ENCODE measurements at regions not wholly inside any gene's neighbourhood (a gene's known extent, or its start where the extent isn't known, plus 50 kb on each side); places are given as distances from the start of the nearest gene placed in this dataset.

DNA sequence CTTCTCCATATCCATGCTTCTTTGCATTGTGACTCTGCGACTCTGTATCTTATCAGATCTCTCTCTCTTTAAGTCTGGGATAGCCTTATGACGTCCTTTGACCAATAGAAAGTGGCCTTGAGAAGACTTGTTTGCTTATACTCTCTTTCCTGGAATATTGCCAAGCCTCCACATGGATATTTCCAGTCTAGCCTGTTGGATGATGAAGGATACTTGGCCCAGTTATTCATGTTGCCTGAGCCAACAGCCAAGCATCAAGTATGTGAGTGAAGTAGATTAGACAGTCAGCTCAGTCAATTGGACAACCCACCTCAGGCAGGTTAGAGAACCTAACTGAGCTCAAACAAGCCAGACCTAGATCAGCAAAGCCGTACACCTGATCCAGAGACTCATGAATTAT lies 864.2 kb upstream of the MGAT4C start:
- intact Hi-C loops (cut with DNase I), result no loop called here
- Histone ChIP-seq H3K4me1 (no peaks in the 10 kb centered on the region), H3K9me3 (no peaks in the 10 kb centered on the region), H3K27ac (no peak overlapping the region), H3K27me3 (no peaks in the 10 kb centered on the region), H3K36me3 (no peaks in the 10 kb centered on the region), H3K4me3 (no peak overlapping the region)
- DNase-seq, result no peak
- TF ChIP-seq, protein P1, sequence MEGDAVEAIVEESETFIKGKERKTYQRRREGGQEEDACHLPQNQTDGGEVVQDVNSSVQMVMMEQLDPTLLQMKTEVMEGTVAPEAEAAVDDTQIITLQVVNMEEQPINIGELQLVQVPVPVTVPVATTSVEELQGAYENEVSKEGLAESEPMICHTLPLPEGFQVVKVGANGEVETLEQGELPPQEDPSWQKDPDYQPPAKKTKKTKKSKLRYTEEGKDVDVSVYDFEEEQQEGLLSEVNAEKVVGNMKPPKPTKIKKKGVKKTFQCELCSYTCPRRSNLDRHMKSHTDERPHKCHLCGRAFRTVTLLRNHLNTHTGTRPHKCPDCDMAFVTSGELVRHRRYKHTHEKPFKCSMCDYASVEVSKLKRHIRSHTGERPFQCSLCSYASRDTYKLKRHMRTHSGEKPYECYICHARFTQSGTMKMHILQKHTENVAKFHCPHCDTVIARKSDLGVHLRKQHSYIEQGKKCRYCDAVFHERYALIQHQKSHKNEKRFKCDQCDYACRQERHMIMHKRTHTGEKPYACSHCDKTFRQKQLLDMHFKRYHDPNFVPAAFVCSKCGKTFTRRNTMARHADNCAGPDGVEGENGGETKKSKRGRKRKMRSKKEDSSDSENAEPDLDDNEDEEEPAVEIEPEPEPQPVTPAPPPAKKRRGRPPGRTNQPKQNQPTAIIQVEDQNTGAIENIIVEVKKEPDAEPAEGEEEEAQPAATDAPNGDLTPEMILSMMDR (IDR thresholded peaks at IDR 0.05), result no peak
- ATAC-seq, result no peak

GRCh38 chr12:87119713-87120112 lies 863.5 kb upstream of the MGAT4C start:
- DNase-seq (no peak), ATAC-seq (no peak)
- H3K36me3 ChIP-seq, result no peaks in the 10 kb centered on the region
- H3K4me1 ChIP-seq, result no peaks in the 10 kb centered on the region
- no peaks in the 10 kb centered on the region for H3K9me3 ChIP-seq
- TF ChIP-seq, protein P1 (IDR thresholded peaks at IDR 0.05), result no peak
- intact Hi-C loops (cut with DNase I), result no loop called here
- no peak overlapping the region for H3K27ac ChIP-seq
- H3K4me3 ChIP-seq, result no peak overlapping the region
- no peaks in the 10 kb centered on the region for H3K27me3 ChIP-seq

- Histone ChIP-seq H3K27me3 (no peaks in the 10 kb centered on the region), H3K36me3 (no peaks in the 10 kb centered on the region), H3K9me3 (no peaks in the 10 kb centered on the region), H3K27ac (no peak overlapping the region), H3K4me1 (no peaks in the 10 kb centered on the region), H3K4me3 (no peak overlapping the region)
- intact Hi-C loops (cut with DNase I), result no loop called here
- ATAC-seq (no peak), DNase-seq (no peak)
- TF ChIP-seq, protein P1 (IDR thresholded peaks at IDR 0.05), result no peak
These were observed 861.3 kb upstream of the MGAT4C start for GRCh38 chr12:87117526-87117925.

GRCh38 chr12:87116780-87117179 lies 860.6 kb upstream of the MGAT4C start:
- Histone ChIP-seq H3K27me3 (no peaks in the 10 kb centered on the region), H3K36me3 (no peaks in the 10 kb centered on the region), H3K4me3 (no peak overlapping the region), H3K4me1 (no peaks in the 10 kb centered on the region), H3K27ac (no peak overlapping the region), H3K9me3 (no peaks in the 10 kb centered on the region)
- DNase-seq, result no peak
- no peak for ATAC-seq
- intact Hi-C loops (cut with DNase I), result no loop called here
- TF ChIP-seq, protein P1 (IDR thresholded peaks at IDR 0.05), result no peak

GRCh38 chr12:87112571-87113345 lies 856.6 kb upstream of the MGAT4C start:
- Histone ChIP-seq H3K9me3 (no peaks in the 10 kb centered on the region), H3K27me3 (no peaks in the 10 kb centered on the region), H3K4me3 (no peak overlapping the region), H3K36me3 (no peaks in the 10 kb centered on the region), H3K4me1 (no peaks in the 10 kb centered on the region), H3K27ac (no peak overlapping the region)
- DNase-seq, result no peak
- intact Hi-C loops (cut with DNase I), result no loop called here
- TF ChIP-seq, protein P1 (IDR thresholded peaks at IDR 0.05), result no peak
- no peak for ATAC-seq

All from upper lobe of right lung (tissue), 1 donor.